ENCODE measurements at regions not wholly inside any gene's neighbourhood (a gene's known extent, or its start where the extent isn't known, plus 50 kb on each side); places are given as distances from the start of the nearest gene placed in this dataset.
"Not testable (repeated sequence)": the region's sequence is repeated elsewhere in the genome, so short reads cannot be mapped to it uniquely, and the experiment has no call there.

DNA sequence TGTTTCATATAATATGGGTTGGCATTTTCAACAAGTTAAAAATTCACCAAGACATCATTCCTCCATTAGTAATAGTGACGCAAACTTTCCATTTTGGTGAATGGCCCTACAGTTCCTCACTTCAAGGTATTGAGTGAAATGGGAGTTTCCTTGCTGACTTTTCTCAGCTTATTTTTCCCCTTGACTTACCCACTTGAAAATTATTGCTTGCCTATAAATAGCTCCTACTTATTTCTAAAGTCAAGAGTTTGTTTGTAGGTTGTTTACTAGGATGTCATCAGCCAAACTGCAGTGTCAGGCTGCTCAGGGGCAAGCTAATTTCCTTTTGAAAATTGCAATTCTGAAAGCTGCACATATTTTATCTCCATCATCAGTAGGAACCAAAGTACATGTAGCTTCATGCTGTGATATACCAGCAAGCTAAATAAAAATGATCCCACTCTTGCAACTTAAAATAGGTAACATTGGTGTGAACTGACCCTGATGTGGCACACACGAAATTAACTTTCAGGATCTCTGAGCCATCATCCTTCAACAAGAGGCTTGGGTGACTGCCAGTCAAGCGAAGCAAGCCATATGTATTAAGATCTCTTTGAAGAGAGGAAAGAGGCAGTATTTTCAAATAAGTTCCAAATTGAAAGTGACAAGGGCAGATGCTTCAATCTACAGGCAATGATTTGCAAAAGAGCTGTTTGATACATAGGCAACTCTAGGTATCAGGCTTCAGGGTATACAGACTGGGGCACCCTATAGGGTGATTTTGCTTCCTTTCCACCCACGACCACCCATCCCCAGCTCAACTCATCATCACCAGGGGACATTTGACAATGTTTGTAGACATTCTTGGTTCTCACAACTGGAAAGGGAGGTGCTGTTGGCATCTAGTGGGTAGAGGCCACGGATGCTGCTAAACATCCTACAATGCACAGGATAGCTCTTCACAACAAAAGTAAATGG is 66.8 kb upstream of the RASGRP1 start:
- no peak for DNase-seq
- peak; percentile 73 to 78 for ATAC-seq (replicated peaks)
- no peaks in the 10 kb centered on the region for H3K27me3 Mint-ChIP-seq
- peak overlapping the region; percentile 5 to 9 for H3K4me3 Mint-ChIP-seq
- H3K36me3 Mint-ChIP-seq, result no peaks in the 10 kb centered on the region
- H3K27ac Mint-ChIP-seq, result peak overlapping the region; percentile 52
- H3K9me3 Mint-ChIP-seq, result no peaks in the 10 kb centered on the region
- H3K4me1 Mint-ChIP-seq, result peaks cover 12 to 46% of the 10 kb centered on the region in 2 donors

DNA sequence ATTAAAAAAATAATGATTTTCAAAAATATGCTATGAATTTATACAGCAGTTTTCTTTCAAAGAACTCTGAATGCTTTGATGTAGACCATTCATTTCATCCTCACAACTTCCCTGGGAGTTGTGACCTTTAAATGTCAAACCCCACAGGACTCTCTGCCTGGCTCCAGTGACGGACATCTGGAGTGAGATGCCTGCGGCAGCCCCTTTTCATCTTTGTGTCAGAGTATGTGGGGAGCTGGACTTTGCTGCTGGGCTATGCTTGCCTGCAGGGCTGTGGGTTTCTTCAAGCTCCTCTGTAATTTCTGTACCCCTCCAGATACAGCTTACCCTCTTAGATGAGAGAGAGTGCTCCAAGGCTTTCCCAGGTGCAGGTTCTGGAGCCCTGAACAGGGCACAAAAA is 70.6 kb upstream of the RASGRP1 start:
- ATAC-seq (replicated peaks), result no peak

DNA sequence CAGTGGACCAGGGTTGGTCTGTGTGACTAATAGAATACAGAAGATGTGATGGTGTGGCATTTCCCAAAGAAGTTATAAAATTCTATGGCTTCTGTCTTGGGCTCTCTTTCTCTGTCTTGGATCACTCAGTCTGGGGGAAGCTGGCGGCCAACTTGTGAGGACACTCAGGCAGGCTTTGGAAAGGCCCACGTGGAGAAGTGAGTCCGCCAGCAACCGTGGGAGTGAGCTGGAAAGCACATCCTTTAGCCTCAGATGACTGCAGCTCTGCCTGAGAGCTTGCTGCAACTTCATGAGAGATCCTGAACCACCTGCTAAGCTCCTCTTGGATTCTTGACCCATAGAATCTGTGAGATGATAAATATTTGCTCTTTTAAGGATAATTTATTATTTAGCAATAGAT is 72.0 kb upstream of the RASGRP1 start:
- no peak overlapping the region for H3K4me3 Mint-ChIP-seq
- DNase-seq, result no peak
- no peaks in the 10 kb centered on the region for H3K27me3 Mint-ChIP-seq
- peaks cover 6 to 19% of the 10 kb centered on the region in 2 donors for H3K4me1 Mint-ChIP-seq
- H3K36me3 Mint-ChIP-seq, result no peaks in the 10 kb centered on the region
- no peaks in the 10 kb centered on the region for H3K9me3 Mint-ChIP-seq
- H3K27ac Mint-ChIP-seq, result no peak overlapping the region
- no peak for ATAC-seq (replicated peaks)

More for the DNA sequence above, 70.6 kb upstream of the RASGRP1 start:
- H3K4me3 Mint-ChIP-seq, result no peak overlapping the region
- H3K27me3 Mint-ChIP-seq, result no peaks in the 10 kb centered on the region
- H3K27ac Mint-ChIP-seq, result no peak overlapping the region
- H3K4me1 Mint-ChIP-seq, result peaks cover 9 to 32% of the 10 kb centered on the region in 2 donors
- H3K36me3 Mint-ChIP-seq, result no peaks in the 10 kb centered on the region
- no peak for DNase-seq
- no peaks in the 10 kb centered on the region for H3K9me3 Mint-ChIP-seq

DNA sequence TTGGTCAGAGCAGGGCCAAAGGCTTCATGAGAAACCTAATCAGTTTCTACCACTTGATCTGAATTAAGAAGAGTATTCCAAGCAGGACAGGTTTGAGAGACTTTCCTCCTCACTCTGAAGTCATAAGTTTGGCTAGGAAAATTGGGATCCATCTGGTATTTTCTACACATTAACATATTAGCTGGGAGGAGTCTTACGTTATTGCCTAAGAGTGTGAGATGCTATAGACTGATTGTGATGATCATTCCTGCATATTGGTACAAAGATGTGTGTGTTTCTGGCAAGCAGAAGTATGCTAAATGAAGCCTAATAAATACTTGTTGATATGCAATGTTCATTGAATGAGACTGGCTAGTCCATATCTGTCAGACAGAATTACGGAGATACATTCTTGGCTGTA is 73.5 kb upstream of the RASGRP1 start:
- no peaks in the 10 kb centered on the region for H3K27me3 Mint-ChIP-seq
- no peaks in the 10 kb centered on the region for H3K9me3 Mint-ChIP-seq
- peaks cover 9 to 17% of the 10 kb centered on the region in 2 donors for H3K4me1 Mint-ChIP-seq
- DNase-seq (no peak), ATAC-seq (replicated peaks) (no peak)
- no peak overlapping the region for H3K27ac Mint-ChIP-seq
- no peak overlapping the region for H3K4me3 Mint-ChIP-seq
- H3K36me3 Mint-ChIP-seq, result no peaks in the 10 kb centered on the region

DNA sequence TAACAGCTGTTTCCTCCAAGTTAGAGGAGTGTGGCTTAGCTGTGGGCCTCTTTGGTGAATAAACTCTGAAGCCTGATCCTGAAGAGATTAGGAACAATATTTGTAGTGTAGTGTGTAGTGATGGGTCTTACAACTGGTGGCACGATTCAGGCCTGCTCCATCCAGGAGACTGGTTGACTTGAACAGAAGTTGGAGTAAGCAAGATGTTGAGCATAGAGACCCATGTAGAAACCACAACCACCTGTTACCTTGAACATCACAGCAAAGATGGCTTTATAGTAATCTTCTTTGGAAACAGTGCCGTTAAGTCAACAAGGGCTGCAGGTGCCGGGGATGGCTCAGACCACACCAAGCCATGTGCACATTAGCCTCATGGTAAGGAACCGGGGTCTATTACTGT is 74.2 kb upstream of the RASGRP1 start:
- no peaks in the 10 kb centered on the region for H3K27me3 Mint-ChIP-seq

DNA sequence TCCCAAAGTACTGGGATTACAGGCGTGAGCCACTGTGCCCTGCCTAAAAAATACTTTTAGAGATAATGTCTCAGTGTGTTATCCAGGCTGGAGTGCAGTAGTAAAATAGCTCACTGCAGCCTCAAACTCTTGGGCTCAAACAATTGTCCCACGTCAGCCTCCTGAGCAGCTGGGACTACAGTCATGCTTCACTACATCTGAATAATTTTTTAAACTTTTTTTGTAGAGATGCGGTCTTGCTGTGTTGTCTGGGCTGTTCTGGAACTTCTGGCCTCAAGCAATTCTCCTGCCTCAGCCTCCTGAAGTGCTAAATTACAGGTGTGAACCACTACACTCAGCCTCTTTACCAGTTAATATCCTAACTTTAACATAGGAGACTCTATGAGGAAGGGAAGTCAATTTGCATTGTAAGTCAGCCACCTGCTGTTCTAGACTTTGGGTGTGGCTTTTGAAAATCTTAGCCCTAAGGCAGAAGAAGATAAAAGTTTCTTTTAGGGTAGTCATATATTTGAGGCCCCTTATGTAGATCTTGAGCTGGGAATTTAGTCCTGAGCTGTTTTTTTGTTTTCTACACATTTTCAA is 78.2 kb upstream of the RASGRP1 start:
- Mint-ChIP-seq H3K27me3 (no peaks in the 10 kb centered on the region), H3K4me3 (no peak overlapping the region), H3K36me3 (no peaks in the 10 kb centered on the region), H3K9me3 (no peaks in the 10 kb centered on the region), H3K4me1 (peaks cover 7 to 19% of the 10 kb centered on the region in 2 donors), H3K27ac (no peak overlapping the region)
- ATAC-seq (replicated peaks) (peak; percentile 33 to 42), DNase-seq (no peak)

More for the DNA sequence above, 74.2 kb upstream of the RASGRP1 start:
- Mint-ChIP-seq H3K36me3 (no peaks in the 10 kb centered on the region), H3K4me1 (peaks cover 9 to 24% of the 10 kb centered on the region in 2 donors), H3K4me3 (no peak overlapping the region), H3K27ac (no peak overlapping the region), H3K9me3 (no peaks in the 10 kb centered on the region)
- peak in 1 of 2 donors; percentile 6 for ATAC-seq (replicated peaks)
- no peak for DNase-seq

DNA sequence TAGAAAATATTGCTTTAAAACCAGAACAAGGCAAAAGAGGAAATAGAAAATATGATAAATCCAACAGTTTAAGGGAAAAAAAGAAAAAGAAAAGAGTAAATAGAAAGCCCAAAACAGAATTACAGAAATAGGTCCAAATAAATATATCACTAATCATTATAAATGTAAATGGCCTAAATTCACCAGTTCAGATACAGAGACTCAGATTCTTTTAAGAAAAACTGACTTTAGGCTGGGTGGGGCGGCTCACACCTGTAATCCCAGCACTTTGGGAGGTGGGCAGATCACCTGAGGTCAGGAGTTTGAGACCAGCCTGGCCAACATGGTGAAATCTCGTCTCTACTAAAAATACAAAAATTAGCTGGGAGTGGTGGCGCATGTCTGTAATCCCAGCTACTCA is 79.7 kb upstream of the RASGRP1 start:
- not testable (repeated sequence) for DNase-seq; H3K36me3 Mint-ChIP-seq; H3K27me3 Mint-ChIP-seq; H3K27ac Mint-ChIP-seq; H3K9me3 Mint-ChIP-seq; H3K4me3 Mint-ChIP-seq; ATAC-seq (replicated peaks)
- peaks cover 8 to 14% of the 10 kb centered on the region in 2 donors for H3K4me1 Mint-ChIP-seq

DNA sequence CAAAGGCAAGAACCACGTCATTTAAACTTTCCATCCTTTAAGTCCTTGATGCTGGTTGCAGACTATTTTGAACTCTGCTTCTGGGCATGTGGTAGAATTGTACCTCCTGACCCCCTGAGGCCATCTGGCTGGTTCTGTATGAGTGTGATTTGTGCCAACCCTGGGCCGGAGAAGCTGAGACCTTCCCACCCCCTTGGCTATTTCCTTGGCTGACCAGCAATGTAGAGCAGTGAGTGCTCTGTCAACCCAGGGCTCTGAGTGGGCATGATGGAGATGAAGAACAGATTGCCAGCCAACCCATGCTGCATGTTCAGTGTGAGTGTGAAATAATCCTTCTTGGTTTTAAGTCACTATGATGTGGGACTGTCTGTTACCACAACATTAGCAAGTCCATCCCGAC is 82.1 kb upstream of the RASGRP1 start:
- no peak overlapping the region for H3K27ac Mint-ChIP-seq
- ATAC-seq (replicated peaks) (no peak), DNase-seq (no peak)
- peaks cover 18 to 30% of the 10 kb centered on the region in 2 donors for H3K4me1 Mint-ChIP-seq
- H3K9me3 Mint-ChIP-seq, result no peaks in the 10 kb centered on the region
- no peak overlapping the region for H3K4me3 Mint-ChIP-seq
- H3K27me3 Mint-ChIP-seq, result no peaks in the 10 kb centered on the region
- no peaks in the 10 kb centered on the region for H3K36me3 Mint-ChIP-seq

DNA sequence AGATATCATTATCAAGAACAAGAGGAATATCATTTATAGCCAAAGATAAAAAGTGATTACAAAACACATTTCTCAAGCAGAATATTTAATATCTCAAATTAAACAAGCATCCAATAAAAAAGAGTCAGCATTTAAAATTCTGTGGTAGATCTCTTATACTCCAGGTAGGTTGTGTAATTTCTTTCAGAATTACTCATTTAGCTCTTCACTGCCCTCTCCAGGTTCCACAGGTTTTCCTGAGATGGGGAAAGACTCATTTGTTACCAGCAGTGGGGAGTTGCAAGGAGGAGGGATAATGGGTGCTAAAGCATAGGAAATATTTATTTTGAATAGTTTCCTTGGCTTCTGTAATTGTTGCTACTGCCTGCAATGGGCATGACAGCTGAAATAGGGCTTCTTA is 83.1 kb upstream of the RASGRP1 start:
- no peak for ATAC-seq (replicated peaks)
- Mint-ChIP-seq H3K36me3 (no peaks in the 10 kb centered on the region), H3K9me3 (no peaks in the 10 kb centered on the region), H3K27me3 (no peaks in the 10 kb centered on the region), H3K4me1 (peaks cover 23 to 35% of the 10 kb centered on the region in 2 donors), H3K27ac (no peak overlapping the region), H3K4me3 (no peak overlapping the region)
- DNase-seq, result no peak

DNA sequence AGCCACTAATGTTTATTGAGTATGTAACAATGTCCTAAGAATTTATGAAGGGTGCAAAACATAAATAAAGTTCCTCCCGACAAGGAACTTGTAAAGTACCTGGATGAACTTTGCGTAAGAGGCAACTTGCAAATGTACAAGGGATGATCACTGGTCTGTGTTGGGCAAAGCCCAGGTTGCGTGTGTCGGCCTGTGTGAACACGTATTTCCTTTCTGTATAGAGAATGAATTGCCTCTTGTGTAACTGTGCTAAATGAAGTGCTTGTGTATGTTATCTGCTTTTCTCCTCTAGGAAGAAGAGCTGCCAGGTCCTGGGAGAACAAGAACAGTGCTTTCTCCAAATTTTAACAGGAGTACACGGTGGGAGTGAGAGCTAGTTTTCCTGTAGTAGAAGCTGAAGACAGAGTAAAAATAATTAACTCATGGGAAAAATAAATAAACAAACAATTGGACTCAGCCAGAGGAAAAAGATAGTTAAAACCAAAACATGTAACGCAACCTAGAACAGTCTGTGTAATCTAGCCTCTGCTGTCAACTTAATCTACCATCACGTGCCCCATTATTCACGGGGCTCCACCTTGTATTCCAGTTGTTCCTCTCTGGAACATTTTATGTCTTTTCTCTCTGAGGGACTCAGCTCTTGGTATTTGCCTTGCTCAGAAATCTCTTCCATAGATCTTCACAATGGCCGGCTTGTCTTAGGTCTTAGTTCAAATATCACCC is 83.7 kb upstream of the RASGRP1 start:
- Mint-ChIP-seq H3K27ac (no peak overlapping the region), H3K36me3 (no peaks in the 10 kb centered on the region), H3K27me3 (no peaks in the 10 kb centered on the region), H3K9me3 (no peaks in the 10 kb centered on the region), H3K4me3 (no peak overlapping the region), H3K4me1 (peaks cover 24 to 36% of the 10 kb centered on the region in 2 donors)
- DNase-seq, result no peak
- ATAC-seq (replicated peaks), result no peak

DNA sequence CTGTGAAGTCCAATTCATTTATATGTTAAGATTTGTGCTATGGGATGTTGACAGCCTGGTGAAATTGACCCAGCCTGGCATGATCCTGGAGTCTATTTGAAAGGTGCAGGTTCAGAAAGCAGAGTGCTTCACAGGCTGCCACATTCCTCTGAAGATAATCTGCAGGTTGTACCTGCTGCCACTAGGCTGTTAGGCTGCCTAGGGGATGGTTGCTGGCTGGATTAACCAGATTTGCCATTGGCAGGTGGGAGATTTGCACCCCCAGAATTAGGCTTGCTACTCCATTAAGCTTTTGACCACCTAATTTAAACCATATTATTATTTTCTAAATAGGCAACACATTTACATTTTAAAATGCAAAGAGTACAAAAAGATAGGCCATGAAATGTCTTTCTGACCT is 85.8 kb upstream of the RASGRP1 start:
- Mint-ChIP-seq H3K27me3 (no peaks in the 10 kb centered on the region), H3K36me3 (no peaks in the 10 kb centered on the region), H3K27ac (no peak overlapping the region), H3K9me3 (no peaks in the 10 kb centered on the region), H3K4me1 (peaks cover 26 to 39% of the 10 kb centered on the region in 2 donors), H3K4me3 (no peak overlapping the region)
- DNase-seq (no peak), ATAC-seq (replicated peaks) (no peak)

DNA sequence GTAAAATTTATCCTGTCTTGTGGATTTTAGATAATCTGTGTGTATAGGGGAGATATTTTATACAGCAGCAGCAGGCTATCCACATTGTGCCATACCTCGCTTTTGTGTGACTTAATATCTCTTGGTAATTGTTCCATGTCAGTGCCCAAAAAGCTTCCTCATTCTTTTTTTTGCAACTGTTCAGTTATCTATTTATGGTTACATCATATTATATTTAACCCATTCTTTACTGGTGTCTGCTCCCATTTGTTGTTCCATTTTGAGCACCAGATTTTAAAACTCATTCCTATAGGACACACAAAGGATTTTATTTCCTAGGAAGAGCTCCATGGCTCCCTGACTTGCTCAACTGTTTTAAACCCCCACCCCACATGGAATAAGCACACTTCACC is 86.3 kb upstream of the RASGRP1 start:
- DNase-seq, result no peak
- H3K36me3 Mint-ChIP-seq, result no peaks in the 10 kb centered on the region
- H3K27me3 Mint-ChIP-seq, result no peaks in the 10 kb centered on the region
- H3K4me3 Mint-ChIP-seq, result peak overlapping the region; percentile 22 to 71
- no peaks in the 10 kb centered on the region for H3K9me3 Mint-ChIP-seq
- ATAC-seq (replicated peaks), result peak; percentile 65 to 69
- H3K4me1 Mint-ChIP-seq, result peaks cover 26 to 39% of the 10 kb centered on the region in 2 donors
- peak overlapping the region; percentile 11 for H3K27ac Mint-ChIP-seq

DNA sequence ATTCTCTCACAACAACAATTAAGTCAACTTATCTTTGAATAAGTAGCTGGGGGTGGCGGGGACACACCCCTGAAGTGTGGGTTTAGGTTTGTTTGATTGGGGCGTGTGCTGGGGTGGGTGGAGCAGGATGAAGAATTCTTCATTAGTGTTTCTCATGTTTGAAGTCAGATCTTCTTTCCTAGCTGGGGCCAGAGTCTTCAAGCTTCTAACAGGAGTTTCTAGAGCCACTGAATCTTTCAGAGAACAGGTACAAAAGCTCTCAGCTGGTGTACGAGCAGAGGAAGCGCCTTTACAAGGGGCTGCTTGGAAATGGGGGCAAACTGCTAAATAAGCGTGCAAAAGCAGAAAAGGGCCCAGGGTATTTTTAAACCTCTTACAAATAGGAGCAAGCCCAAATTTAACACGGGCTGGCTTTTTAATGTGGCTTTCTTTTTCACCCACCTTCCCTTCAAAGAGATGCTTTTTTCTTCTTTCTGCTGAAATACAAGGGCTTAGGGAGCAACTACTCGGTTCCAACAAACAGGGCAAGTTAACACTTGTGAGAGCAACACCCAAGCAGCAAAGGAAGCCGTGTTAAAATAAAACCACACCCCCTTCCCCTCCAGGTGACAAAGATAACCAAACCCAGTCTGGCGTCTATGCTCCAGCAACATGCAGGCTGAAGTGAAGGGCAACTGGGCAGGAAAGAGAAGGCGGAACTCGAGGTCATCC is 86.9 kb upstream of the RASGRP1 start:
- Mint-ChIP-seq H3K27me3 (no peaks in the 10 kb centered on the region), H3K27ac (peak overlapping the region; percentile 72), H3K9me3 (no peaks in the 10 kb centered on the region), H3K4me1 (peaks cover 26 to 39% of the 10 kb centered on the region in 2 donors), H3K4me3 (peak overlapping the region; percentile 22 to 71), H3K36me3 (no peaks in the 10 kb centered on the region)
- ATAC-seq (replicated peaks) (peak; percentile 47 to 57), DNase-seq (no peak)

Data from stimulated activated naive B cell treated with anti-CD40 and anti-IgM and Interleukin-4, amounts not matched to agents 10 μg/mL and 1 μg/mL and 100 μg/mL, for 72 hours (primary cell).